Smooth muscle cell (in vitro differentiated cells): ENCODE measurements at regions not wholly inside any gene's neighbourhood (a gene's known extent, or its start where the extent isn't known, plus 50 kb on each side); places are given as distances from the start of the nearest gene placed in this dataset.

Source experiments
- DNase-seq: peaks from one replicate; lab custom pipeline; 2025; ENCODE audit not compliant: unreplicated experiment; lab: John Stamatoyannopoulos, UW
- H2AFZ ChIP-seq: fragments of 200-600 bp; sonication (generic); 2 replicates; pipeline ENCODE4 v1.6.0; 2016; ENCODE audit warnings: antibody characterized with exemption, low read depth, mild to moderate bottlenecking
- H3F3A ChIP-seq: fragments of 200-600 bp; sonication (generic); 2 replicates; pipeline ENCODE4 v1.6.0; 2017; ENCODE audit warnings: antibody characterized with exemption, low read depth
- H3K27ac ChIP-seq: fragments of 200-600 bp; sonication (generic); 2 replicates; pipeline ENCODE4 v1.5.1; 2016; ENCODE audit warnings: low read depth, mild to moderate bottlenecking
- H3K27me3 ChIP-seq: fragments of 200-600 bp; sonication (generic); 2 replicates; pipeline ENCODE4 v1.6.1; 2016; ENCODE audit warnings: low read depth, mild to moderate bottlenecking
- H3K36me3 ChIP-seq: fragments of 200-600 bp; sonication (generic); 2 replicates; pipeline ENCODE4 v1.5.1; 2016; ENCODE audit warnings: low read depth
- H3K4me1 ChIP-seq: fragments of 200-600 bp; sonication (generic); 2 replicates; pipeline ENCODE4 v1.5.1; 2016; ENCODE audit warnings: low read depth
- H3K4me2 ChIP-seq: fragments of 200-600 bp; sonication (generic); 2 replicates; pipeline ENCODE4 v1.6.0; 2016; ENCODE audit warnings: mild to moderate bottlenecking
- H3K4me3 ChIP-seq: fragments of 200-600 bp; sonication (generic); 2 replicates; pipeline ENCODE4 v1.5.1; 2016; ENCODE audit warnings: mild to moderate bottlenecking
- H3K79me2 ChIP-seq: fragments of 200-600 bp; sonication (generic); 2 replicates; pipeline ENCODE4 v1.6.0; 2016; ENCODE audit warnings: low read depth, mild to moderate bottlenecking
- H3K9ac ChIP-seq: fragments of 200-600 bp; sonication (generic); 2 replicates; pipeline ENCODE4 v1.6.0; 2016; ENCODE audit warnings: low read depth
- H3K9me3 ChIP-seq: fragments of 200-600 bp; sonication (generic); replicated peaks from 2 replicates; pipeline ENCODE4 v1.5.1; 2016; ENCODE audit warnings: low read depth
- H4K20me1 ChIP-seq: fragments of 200-600 bp; sonication (generic); 2 replicates; pipeline ENCODE4 v1.6.0; 2016; ENCODE audit warnings: low read depth
- CTCF ChIP-seq: fragments of 200-600 bp; sonication (generic); IDR thresholded peaks from 2 replicates; pipeline ENCODE4 v1.5.1; 2017; ENCODE audit warnings: borderline replicate concordance, mild to moderate bottlenecking, antibody characterized with exemption; ENCODE audit not compliant: insufficient read depth, poor library complexity, severe bottlenecking
- WGBS: methylation state at CpG from one replicate; pipeline ENCODE4 v1.1.7; 2016; ENCODE audit warnings: low lambda C conversion rate; 5-methylcytosine and 5-hydroxymethylcytosine counted together

- Histone ChIP-seq H3F3A (no peaks in the 10 kb centered on the region), H3K9me3 (no peaks in the 10 kb centered on the region), H4K20me1 (no peaks in the 10 kb centered on the region), H3K27ac (no peak overlapping the region), H3K27me3 (no peaks in the 10 kb centered on the region), H3K4me3 (no peak overlapping the region), H2AFZ (no peak overlapping the region), H3K4me2 (no peak overlapping the region), H3K4me1 (peaks cover 4% of the 10 kb centered on the region), H3K9ac (no peak overlapping the region), H3K36me3 (no peaks in the 10 kb centered on the region), H3K79me2 (no peaks in the 10 kb centered on the region)
- 98% methylated on average over 2 of the region's 2 CpGs for WGBS
- no peak for TF ChIP-seq CTCF
- DNase-seq = no peak
Observed at GRCh38 chr5:108629779-108630528, 117.7 kb upstream of the FER start.

- no peak for DNase-seq
- Histone ChIP-seq H3F3A (no peaks in the 10 kb centered on the region), H3K9ac (no peak overlapping the region), H4K20me1 (no peaks in the 10 kb centered on the region), H3K4me3 (no peak overlapping the region), H3K4me1 (no peaks in the 10 kb centered on the region), H3K9me3 (no peaks in the 10 kb centered on the region), H3K79me2 (no peaks in the 10 kb centered on the region), H3K36me3 (no peaks in the 10 kb centered on the region), H3K27ac (no peak overlapping the region), H3K27me3 (no peaks in the 10 kb centered on the region), H2AFZ (no peak overlapping the region), H3K4me2 (no peak overlapping the region)
- no peak for TF ChIP-seq CTCF
- 100% methylated on average over 2 of the region's 2 CpGs for WGBS
Observed at GRCh38 chr5:108625654-108626053, 122.0 kb upstream of the FER start.

- no peaks in the 10 kb centered on the region for H3K27me3 ChIP-seq
- peak overlapping the region; percentile 40 for H3K27ac ChIP-seq
- no peaks in the 10 kb centered on the region for H3F3A ChIP-seq
- no peaks in the 10 kb centered on the region for H4K20me1 ChIP-seq
- H3K4me3 ChIP-seq = no peak overlapping the region
- DNase-seq = no peak
- H3K36me3 ChIP-seq = no peaks in the 10 kb centered on the region
- H2AFZ ChIP-seq = no peak overlapping the region
- no peak overlapping the region for H3K4me2 ChIP-seq
- no peaks in the 10 kb centered on the region for H3K79me2 ChIP-seq
- H3K4me1 ChIP-seq = no peaks in the 10 kb centered on the region
- peak; percentile 5 for TF ChIP-seq CTCF
- H3K9me3 ChIP-seq = no peaks in the 10 kb centered on the region
- no peak overlapping the region for H3K9ac ChIP-seq
Observed at GRCh38 chr5:108623826-108624225, 123.9 kb upstream of the FER start.

GRCh38 chr5:108620516-108620915, 127.2 kb upstream of the FER start:
- Histone ChIP-seq H3K9ac (no peak overlapping the region), H3K9me3 (no peaks in the 10 kb centered on the region), H4K20me1 (no peaks in the 10 kb centered on the region), H3F3A (no peaks in the 10 kb centered on the region), H2AFZ (no peak overlapping the region), H3K4me3 (no peak overlapping the region), H3K4me1 (no peaks in the 10 kb centered on the region), H3K36me3 (no peaks in the 10 kb centered on the region), H3K4me2 (no peak overlapping the region), H3K27me3 (no peaks in the 10 kb centered on the region), H3K27ac (no peak overlapping the region), H3K79me2 (no peaks in the 10 kb centered on the region)
- DNase-seq = no peak
- TF ChIP-seq CTCF = no peak
- WGBS = 97% methylated on average over 6 of the region's 6 CpGs
